GM12872 (cell line): ENCODE measurements at regions not wholly inside any gene's neighbourhood (a gene's known extent, or its start where the extent isn't known, plus 50 kb on each side); places are given as distances from the start of the nearest gene placed in this dataset.

Experiments
- CTCF ChIP-seq: IDR thresholded peaks from 3 replicates; pipeline ENCODE4 v1.5.1; 2011; ENCODE audit warnings: low read depth, mild to moderate bottlenecking, low read length, moderate library complexity; ENCODE audit not compliant: insufficient read depth

- TF ChIP-seq CTCF: no peak
Observed at GRCh38 chr6:139912735-139913400, 538.4 kb upstream of the CITED2 start.

DNA sequence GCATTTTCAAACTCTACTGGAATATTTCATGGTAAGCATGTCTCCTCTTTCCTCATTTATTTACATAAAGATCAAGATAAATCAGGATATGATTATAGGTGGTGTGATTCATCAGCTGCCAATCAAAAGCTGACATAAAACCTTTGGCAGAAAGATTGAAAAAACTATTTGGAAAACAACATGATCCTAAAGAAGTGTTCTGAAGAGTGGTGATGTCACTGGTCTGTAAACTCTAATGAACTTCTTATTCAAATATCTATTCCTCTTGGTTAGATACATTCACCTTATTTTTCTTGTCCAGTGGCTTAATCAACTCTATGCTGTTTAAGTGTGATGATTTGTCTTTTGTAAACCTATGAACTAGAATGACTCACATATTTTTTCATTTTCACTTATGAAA lies 535.5 kb upstream of the CITED2 start:
- TF ChIP-seq CTCF: no peak

GRCh38 chr6:139905404-139906052 lies 531.1 kb upstream of the CITED2 start:
- no peak for TF ChIP-seq CTCF

- TF ChIP-seq CTCF: no peak
Observed at GRCh38 chr6:139904568-139904967, 530.1 kb upstream of the CITED2 start.

DNA sequence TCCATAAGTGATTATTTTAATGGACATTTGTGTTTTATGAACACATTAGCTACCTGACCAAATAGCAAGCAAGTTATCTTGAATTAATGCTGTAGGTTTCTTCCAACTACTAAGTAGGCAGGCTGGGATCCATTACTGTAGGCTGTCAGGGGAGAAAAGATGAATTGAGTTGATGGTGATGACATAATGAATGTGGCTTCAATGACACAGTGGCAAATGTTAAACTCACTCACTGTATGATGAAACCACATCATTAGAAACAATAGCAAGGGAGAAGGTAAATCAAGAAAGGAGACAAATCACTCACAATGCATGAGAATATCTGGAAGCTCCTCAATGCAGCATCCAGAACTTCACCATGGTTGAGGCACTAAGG lies 529.7 kb upstream of the CITED2 start:
- no peak for TF ChIP-seq CTCF

DNA sequence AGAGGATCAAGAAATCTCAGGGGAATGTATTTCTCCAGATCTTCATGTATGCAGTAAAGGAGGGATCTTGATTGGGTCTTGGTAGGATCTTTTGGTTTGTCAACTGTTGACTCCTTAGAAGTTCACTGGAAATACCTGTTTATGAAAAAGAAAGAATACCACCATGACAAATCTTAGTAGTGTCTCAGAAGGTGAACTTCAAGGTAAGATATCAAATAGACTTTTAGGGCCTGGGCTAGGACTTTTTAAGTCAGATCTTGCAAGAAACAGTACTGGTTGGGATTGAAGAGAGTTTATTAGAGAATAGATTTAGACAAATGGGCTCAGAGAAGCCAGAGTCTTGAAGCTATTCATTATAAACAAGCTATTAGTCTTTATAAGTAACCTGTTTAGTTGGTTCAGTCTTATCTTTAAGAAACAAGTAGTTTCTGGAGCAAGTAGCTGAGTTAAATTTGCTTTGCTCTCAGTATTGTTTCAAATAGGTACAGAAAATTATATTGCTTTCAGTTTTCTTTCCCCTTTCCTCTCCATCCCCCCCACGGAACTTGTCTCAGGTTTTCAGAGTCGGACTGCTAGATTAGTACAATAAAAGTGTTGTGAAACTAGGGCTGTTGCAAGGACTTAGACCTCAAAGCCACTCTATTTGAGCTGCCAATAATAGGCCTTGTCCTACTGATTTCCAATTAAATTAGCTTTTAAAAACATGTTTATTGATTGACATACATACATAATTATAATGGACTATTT lies 529.1 kb upstream of the CITED2 start:
- no peak for TF ChIP-seq CTCF

- no peak for TF ChIP-seq CTCF
Observed at GRCh38 chr6:139895205-139895793, 520.9 kb upstream of the CITED2 start.
